Thyroid gland (tissue), 4 donors: ENCODE measurements at regions not wholly inside any gene's neighbourhood (a gene's known extent, or its start where the extent isn't known, plus 50 kb on each side); places are given as distances from the start of the nearest gene placed in this dataset.

Experiments used
- CTCF ChIP-seq, 6 experiments: fragments of 200-600 bp in 3 of 6; fragments of 450-650 bp in 3 of 6; sonication (generic) in 3 of 6; IDR thresholded peaks; one replicate each; pipeline ENCODE4 v1.5.1; 2016 to 2019; ENCODE audit warnings: antibody characterized with exemption in 6 of 6, mild to moderate bottlenecking in 2 of 6, inconsistent platforms in 1 of 6, moderate library complexity in 1 of 6
- POLR2A ChIP-seq, 2 donors: fragments of 450-650 bp; IDR thresholded peaks; one replicate each; pipeline ENCODE4 v1.6.1; 2017; ENCODE audit warnings: antibody characterized with exemption in 2 of 2, mild to moderate bottlenecking in 2 of 2, moderate library complexity in 1 of 2

GRCh38 chr12:3938042-3938544 is 64.9 kb upstream of the PARP11 start:
- TF ChIP-seq POLR2A (IDR thresholded peaks at IDR 0.05) (no peak), CTCF (IDR thresholded peaks at IDR 0.05) (no peak)
